GM18858 (cell line): ENCODE measurements at regions not wholly inside any gene's neighbourhood (a gene's known extent, or its start where the extent isn't known, plus 50 kb on each side); places are given as distances from the start of the nearest gene placed in this dataset.

Experiments used
- ATAC-seq: cut with Tn5 transposase; IDR thresholded peaks from one replicate; pipeline ENCODE4 v1.9.1; 2021; ENCODE audit not compliant: unreplicated experiment

DNA sequence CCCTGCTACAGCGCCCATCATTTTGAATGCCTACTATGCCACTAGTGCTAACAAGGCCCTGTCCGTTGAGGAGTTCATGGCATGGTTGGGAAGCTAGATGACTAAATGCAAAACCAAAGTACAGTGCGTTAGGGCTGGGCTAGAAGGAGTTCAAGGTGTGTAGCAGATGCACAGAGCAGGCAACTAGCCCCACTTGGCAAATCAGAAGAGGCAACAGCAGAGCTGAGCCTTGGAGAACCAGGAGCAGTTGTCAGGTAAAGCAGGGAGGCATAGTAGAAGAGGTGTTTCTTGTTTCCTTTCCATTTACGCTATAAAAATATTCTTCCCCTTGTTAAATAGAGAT, 146.6 kb upstream of the CPEB2 start:
- ATAC-seq: no peak

DNA sequence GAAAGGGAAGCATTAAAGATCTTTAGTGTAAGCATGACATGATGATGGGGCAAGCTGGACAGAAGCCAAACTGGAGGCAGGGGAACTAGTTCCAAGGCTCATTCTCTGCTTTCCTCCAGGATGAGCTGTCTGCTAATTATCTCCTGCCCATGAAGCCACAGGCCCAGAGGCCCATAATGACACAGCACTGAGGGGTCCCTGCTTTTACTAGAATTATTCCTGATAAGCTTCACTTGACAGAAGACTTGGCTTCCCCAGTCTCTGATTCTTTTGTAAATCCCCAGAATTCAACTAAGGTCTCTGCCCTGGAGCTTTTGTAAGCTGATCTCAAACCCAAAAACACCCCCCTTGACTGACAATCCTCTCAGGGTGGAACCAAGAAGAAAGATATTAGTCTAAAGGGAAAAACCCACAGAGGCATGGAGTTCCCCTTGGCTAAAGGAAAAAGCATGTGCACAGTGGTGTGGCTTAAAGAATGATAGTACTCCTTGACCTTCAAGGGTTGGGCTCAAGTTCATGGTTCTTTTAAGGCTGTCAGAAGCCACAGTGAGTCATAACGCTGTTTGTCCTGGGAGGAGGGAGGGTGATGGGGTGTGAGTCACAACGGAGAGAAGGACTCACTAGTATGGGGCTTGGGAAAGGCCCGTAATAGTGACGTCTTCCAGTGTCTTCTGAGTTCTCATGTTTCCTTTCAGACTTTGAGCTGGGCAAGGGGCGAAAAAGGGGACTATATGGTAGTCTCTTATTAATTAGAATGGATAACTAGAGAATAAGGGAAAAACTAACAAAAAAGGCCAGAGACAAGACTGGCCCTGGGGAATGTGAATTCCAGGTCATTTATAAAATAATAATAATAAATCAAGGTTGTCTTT, 146.0 kb upstream of the CPEB2 start:
- peak; percentile 96 for ATAC-seq

DNA sequence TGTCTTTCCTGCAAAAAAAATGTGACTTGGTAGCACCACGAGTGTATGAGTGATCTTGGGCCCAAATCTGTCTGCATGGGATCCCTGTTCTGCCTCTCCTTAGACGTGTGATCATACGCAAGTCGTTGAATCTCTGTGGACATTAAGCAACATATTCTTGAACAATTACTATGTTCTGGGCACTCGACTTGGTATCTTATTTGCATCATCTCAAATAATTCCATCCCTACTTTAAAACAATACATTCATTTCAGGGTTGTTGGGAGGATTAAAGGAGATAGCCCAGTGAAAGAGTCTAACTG, 145.4 kb upstream of the CPEB2 start:
- no peak for ATAC-seq

DNA sequence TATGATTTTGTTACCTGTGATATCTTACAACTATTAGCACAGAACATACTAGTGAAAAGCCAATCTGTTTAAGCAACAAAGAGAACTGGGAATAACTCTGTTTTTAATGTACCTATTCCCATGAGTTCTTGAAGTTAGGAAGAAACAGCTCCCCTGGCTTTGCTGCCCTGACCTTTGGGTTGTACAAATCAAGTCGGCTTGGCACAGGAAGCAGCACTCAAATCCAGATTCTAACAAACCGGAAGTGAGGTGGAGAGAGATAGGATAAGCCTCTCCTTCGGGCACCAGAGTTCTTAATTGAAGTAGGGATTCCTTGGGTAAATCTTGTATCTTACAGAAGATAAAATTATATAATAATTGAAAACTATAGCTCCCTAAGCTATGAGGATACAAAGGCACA, 144.8 kb upstream of the CPEB2 start:
- ATAC-seq: no peak

DNA sequence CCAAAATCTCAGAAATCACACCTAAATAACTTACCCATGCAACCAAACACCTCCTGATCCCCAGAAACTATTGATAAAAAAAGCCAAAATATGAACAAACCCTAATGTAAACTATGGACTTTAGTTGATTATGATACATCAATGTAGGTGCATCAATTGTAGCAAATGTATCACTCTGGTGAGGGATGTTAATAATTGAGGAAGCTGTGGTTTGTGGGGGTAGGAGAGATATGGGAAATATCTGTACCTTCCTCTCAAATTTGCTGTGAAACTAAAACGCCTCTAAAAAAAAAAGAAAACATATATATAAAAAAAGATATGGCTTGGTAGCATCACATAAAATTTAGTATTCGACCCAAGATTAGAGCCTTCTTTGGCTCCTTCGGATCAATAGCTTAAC, 144.3 kb upstream of the CPEB2 start:
- no peak for ATAC-seq

- no peak for ATAC-seq
Measured at GRCh38 chr4:14862891-14863290, 139.4 kb upstream of the CPEB2 start.

DNA sequence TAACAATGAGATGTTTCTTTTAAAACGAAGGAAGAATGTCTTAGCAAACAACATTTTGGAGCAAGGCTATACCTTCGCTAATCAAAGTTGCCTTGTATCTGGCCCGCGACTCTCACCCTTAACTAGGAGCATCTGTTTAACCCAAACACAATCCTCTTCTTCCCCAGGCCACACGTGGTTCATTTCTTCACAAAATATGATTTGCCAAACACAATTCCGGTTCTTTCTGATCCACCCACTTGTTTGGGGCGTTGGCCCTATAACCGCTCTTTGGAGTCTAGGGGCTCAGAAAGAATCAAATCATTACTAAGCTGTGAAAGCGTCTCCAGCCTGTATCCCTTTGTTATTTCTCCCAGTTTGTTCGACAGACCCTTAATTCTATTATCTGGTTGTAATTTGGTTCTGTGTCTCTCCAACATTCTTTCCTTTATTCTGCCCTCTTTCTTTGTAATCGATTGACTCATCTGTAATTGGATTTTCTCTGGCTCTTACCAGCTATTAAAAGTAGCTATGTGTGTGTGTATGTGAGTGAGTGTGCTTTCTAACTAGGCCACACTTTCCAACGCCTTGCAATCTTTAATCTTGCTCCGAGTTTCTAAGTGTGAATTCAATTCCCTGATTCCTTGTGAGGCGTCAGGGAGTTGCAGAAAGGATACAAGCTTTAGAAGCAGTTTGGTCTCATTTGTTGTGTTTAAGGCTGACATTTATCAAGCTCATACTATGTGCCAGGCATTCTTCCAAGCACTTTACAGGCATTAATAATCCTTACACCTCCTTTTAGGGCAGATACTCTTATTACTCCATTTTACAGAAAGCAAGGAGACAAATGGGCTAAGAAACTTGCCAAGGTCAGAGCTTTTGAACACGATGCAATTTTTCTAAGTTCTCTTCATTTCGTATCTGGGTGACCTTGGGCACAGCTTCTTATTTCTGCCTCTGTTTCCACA, 138.6 kb upstream of the CPEB2 start:
- ATAC-seq: no peak

DNA sequence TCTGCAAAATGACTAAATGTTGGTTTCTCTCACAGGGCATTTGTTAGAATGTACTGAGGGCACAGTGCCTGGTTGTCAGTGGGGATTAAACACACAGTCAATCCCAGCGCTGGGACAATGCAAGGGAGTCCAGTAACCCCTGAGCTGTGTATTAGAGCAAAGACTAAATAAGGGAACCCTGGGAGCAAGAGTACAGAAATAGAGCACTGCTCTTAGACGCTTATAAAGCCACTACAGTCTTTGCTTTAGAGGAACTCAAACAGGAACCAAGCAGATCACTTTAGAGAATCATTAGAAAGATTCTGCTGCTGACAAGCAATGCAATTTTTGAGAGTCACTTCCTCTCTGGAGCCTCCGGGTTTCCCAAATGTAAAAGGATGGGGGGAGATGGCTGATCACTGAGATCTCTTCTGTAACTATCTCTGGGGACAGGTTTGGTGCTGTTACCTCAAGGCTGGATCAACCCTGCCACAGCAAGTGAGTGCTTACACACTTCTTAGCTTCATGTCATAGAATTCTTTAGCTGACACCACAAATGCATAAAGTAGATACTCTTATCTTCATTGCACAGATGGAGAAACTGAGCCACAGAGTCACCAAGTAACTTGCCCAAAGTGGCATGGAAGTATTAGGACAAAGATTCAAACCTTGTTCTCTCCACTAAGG, 137.8 kb upstream of the CPEB2 start:
- no peak for ATAC-seq

DNA sequence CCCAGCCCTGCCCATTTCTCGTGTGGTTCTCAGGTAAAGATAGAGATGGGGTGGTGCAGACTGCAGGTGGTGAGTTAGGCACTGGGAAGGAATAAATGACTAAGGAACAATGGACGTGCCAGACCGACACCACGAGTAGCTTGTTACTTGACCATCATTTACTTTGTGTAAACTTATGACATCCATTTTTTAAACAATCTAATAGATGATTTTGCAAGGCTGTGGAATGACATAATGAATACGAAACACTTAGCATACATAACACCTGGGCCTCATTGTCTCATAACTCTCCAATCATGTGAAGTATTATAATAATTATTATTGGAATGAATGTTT, 137.3 kb upstream of the CPEB2 start:
- ATAC-seq: no peak

- ATAC-seq: no peak
Measured at GRCh38 chr4:14865804-14866203, 136.5 kb upstream of the CPEB2 start.

GRCh38 chr4:14867847-14868246, 134.4 kb upstream of the CPEB2 start:
- no peak for ATAC-seq

- peak; percentile 60 for ATAC-seq
Measured at GRCh38 chr4:14868426-14869395, 133.6 kb upstream of the CPEB2 start.

- ATAC-seq: no peak
Measured at GRCh38 chr4:14871676-14872430, 130.4 kb upstream of the CPEB2 start.

DNA sequence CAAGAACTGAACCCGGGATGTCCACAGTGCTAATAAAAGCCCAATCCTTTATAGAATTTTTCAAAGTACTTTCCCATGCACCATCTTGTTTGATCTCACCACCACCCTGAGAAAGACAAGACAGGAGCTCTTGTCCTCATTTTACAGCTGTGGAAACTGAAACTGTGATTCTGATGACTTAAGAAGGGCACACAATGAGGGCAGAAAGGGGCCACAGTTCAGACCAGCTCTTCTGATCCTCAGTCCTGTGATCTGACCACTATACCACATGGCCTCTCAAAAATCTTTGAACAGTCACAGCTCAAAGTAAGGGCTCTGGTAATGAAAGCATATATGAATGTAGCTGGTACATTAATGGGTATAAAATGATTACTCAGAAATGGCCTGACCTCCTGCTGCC, 127.3 kb upstream of the CPEB2 start:
- ATAC-seq: peak; percentile 49

DNA sequence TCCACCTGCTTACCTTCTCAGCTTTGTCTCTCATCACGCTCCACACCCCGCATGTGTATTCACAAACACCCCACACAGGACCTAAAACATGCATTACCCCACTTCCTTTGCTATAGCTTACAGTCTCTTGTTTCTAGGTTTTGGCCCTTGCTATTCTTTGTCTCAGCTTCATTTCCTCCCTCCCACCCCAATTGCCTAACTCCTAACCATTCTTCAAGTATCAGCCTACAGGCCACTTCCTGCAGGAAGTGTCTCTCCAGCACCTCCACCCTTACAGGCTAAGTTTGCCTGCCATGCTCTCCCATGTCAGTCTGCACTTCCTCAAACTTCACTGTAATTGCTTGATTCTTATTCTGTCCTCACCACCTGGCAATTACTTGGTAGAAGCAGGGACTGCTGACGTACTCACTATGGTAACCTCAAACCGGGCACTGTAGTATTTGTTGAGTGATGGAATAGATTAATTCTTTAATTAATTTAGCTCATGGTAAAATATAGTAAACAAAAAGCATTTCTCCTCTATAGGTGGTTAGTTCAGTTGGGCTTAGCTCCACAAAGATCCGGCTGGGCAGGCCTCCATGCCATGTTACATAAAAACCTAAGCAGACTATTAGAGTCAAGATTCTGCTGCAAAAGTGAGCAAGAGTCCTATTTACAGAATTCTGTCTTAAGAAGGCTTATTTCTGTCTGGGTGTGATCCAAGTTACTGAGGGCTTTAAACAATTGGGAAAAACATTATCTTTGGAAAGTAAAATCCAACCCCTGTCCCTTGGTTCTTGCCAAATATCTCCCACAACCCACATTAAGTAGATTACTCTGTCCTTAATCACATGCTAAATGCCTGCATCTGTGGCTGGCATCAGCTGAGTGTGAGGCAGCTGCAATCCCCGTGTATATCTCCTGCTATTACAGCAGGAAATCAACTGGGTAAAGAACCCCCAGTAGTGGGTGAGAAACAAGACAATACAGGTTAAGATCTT, 124.7 kb upstream of the CPEB2 start:
- peak; percentile 51 for ATAC-seq

GRCh38 chr4:14878681-14879080, 123.6 kb upstream of the CPEB2 start:
- ATAC-seq: no peak

GRCh38 chr4:14879683-14880082, 122.6 kb upstream of the CPEB2 start:
- ATAC-seq: no peak

DNA sequence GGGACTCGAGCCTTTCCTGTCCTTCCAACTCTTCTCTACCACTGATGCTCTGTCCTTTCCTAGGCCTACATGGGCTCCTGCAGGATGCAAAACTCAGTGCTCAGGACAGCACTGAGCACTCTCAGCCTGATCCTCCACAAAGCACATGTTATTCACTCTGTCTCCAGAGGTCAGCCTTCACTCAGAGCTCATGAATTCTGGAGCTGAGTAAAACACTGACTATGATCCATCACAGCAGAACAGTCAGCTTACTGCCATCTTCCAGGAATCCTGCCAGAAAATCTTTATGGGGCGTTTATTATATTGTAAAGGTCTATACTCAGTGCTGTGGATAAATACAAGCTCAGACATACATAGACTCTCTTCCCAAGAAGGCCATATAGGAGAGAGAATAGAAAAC, 121.5 kb upstream of the CPEB2 start:
- ATAC-seq: no peak

DNA sequence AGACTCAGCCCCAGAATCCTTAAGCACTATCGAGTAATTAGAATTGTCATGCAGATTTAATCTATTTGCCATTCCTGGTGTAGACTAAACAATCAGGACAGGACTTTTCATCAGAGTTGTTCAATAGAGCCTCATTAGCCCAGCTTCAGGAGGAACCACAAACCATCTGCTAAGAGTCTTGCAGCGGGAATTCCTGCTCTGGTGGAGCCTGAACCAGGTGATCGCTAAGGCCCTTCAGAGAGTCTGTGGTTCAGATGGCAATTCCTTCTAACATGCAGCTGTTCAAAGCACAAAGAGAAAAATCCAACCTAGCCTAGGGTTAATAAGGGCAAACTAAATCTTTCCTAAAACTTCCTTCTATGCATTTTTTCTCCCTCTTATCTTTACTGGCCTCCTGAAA, 119.1 kb upstream of the CPEB2 start:
- ATAC-seq: no peak
